ENCODE measurements at regions not wholly inside any gene's neighbourhood (a gene's known extent, or its start where the extent isn't known, plus 50 kb on each side); places are given as distances from the start of the nearest gene placed in this dataset.
"Not testable (repeated sequence)": the region's sequence is repeated elsewhere in the genome, so short reads cannot be mapped to it uniquely, and the experiment has no call there.

DNA sequence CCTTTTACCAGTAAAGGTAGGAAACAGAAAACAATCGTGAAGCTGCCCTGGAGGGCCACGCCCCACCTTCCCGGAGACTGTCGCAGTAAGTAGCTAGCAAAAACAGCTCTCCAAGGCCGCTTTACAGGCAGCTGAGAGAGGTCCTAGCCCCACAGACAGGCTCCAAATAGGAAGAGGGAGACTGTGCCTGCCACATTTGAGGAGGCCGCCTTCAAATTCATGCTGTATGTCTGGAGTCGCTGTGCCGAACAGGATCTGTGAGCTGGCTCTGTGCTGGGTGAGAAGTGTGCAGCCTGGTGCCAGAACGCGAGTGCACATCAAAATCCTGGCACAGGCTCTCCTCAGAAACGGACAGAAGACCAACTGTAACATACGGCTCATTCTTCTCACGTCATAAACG is 582.2 kb downstream of the CETN3 start:
- no peak for DNase-seq

DNA sequence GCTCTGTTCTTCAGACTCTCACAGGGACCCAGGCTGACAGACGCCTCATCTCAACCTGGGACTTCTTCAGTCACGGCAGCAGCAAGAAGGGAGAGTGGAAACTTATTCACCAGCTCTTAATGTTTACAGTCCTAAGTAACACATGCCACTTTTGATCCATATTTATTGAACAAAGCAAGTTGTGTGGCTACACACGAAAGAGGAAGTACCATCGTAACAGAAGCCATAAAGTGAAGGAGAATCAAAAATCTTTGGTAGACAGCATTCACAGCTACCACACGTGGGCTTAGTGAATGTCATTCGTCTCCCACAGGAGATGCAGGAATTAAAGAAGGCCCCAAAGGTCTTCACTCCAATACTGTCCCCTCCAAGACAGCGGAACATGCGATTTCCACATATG is 582.6 kb downstream of the CETN3 start:
- DNase-seq, result no peak

DNA sequence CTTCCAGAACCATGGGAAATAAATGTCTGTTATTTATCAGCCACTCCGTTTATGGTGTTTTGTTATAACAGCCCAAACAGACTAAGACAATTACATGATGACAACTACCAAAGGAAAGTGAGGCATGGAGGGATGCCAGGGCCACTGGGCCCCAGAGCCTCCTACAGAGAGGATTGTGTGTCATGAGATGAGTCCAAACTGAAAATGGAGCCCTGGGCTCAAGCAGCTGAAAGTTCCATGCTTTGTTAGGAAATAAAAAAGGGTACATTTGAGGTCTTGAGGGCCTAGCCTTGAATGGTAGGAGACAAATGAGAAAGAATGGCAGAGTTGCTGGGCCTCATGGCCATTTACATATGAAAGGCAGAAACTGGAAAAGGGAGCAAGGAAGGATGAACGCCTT is 586.5 kb downstream of the CETN3 start:
- no peak for DNase-seq

DNA sequence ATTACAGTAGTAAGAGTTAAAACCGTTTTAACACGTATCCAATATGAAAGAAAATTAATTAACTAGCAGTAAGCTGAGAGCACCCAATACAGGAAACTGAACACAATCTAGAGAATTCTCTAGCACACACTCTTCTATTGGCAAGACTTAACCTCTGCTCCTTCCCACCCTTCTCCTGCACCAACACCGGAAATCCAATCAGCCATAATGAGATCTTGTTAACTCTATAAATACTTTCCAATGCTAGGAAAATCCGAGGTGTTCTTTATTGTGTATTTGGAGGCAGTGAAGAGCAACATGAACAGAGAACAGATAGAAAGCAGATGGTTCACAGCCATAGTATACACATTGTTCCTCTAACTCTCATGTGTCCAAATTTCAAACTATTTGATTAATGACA is 591.7 kb downstream of the CETN3 start:
- no peak for DNase-seq

DNA sequence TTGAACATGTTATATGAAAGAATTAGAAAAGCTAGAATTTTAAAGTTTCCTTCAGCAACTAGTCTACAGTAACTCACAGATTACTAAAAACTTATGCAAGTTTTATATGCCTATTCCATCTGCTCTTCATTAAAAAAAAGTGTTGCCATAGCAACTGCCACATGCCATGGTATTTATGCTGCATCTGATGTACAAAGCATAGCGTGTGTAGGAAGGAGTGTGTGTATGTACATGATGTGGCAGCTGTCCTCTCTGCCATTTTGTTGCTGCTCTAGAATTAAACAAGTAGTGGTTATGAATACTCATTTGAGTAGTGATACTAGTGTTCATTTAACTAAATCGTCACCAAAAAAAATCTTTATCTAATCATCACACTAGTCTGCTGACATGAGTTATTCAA is 593.5 kb downstream of the CETN3 start:
- DNase-seq, result no peak

DNA sequence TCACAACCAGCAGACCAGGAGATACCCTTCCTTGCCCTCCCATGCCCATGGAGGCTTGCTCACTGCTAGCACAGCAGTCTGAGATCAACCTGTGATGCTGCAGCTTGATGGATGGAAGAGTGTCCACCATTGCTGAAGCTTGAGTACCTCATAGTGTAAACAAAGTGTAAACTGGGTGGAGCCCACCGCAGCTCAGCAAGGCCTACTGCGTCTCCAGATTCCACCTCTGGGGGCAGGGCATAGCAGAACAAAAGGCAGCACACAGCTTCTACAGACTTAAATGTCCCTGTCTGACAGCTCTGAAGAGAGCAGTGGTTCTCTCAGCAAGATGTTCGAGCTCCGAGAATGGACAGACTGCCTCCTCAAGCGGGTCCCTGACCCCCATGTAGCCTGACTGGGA is 608.8 kb downstream of the CETN3 start:
- DNase-seq, result not testable (repeated sequence)

DNA sequence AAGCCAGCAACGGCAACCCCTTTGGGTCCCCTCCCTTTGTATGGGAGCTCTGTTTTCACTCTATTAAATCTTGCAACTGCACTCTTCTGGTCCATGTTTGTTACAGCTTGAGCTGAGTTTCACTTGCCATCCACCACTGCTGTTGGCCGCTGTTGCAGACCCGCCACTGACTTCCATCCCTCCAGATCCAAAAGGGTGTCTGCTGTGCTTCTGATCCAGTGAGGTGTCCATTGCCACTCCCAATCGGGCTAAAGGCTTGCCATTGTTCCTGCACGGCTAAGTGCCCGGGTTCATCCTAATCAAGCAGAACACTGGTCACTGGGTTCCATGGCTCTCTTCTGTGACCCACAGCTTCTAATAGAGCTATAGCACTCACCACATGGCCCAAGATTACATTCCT is 615.1 kb downstream of the CETN3 start:
- DNase-seq, result not testable (repeated sequence)

DNA sequence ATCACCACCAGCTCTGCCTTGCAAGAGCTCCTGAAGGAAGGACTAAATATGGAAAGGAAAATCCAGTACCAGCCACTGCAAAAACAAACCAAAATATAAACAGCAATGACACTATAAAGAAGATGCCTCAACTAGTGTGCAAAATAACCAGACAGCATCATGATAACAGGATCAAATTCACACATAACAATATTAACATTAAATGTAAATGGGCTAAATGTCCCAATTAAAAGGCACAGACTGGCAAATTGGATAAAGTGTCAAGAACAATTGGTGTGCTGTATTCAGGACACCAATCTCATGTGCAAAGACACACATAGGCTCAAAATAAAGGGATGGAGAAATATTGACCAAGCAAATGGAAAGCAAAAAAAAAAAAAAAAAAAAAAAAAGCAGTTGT is 629.8 kb downstream of the CETN3 start:
- DNase-seq, result not testable (repeated sequence)

DNA sequence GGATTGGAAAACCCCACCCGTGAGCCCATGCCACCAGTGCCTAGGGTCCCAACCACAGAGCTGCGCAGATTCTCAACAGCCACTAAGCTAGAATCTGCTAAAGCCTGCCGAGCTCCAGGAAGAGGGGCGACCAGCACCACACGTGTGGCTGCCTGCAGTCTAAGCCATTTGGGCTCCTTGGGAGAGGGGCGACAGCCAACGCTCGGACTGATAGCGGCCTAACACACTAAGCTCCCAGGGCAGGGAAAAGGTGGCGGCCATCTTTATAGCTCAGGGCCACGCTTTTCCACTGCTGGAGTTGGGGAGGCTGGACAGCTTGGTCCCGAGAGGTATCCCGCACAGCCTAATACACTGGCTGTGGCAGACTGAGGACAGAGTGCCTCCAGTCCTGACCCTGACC is 631.8 kb downstream of the CETN3 start:
- no peak for DNase-seq

DNA sequence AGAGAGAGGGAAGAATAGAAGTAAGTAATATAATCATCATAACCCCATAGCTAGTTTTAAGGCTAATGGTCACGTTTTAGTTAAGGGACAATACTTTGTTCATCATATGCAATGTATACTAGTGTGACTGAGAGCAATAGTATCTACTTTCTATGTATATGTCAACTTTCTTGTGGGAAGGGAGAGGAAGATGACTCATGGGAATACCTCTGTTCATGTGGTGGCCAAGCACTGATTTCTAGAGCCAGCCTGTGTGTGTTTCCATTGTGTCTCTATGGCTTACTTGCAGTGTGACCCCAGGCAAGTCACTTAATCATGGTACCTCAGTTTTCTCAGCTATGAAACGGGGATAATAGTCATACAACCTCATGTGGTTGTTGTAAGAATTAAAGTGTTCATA is 639.6 kb downstream of the CETN3 start:
- DNase-seq, result peak; percentile 57

DNA sequence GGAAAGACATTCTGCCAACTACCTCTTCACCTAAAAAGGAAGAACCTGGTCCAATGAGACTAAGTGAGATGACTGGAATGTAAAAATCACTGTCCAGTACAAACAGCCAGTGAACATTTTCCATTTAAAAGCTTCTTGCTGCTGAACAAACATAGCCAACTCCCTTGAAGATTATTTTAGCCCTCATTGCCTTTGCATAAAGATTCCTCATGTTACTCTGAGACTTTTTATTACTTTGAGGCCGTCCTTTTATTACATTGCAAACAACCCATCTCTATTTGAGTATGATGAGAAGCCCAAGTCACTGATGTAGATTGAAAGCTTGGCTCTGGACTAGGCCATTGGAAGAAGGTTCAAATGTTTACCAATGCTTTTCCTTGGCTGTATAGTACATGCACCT is 649.8 kb downstream of the CETN3 start:
- DNase-seq, result no peak

DNA sequence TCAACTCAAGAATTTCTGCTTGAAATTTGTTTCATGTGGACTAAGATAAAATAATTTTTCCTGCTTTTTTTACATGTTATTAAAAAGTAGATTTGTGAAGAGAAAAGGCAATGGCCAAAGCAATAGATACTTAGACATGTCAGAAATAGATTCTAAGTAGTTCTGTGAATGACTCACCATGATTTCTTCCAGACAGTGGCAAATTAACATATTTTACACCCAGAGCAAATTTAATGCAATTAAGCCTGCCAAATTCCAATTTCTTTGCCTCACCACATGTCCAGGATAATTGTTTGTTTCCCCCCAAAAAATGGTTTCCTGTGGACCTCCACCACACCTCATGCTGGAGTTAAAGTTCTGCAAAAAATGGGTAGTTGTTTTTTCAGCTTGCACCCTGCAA is 651.4 kb downstream of the CETN3 start:
- DNase-seq, result no peak

DNA sequence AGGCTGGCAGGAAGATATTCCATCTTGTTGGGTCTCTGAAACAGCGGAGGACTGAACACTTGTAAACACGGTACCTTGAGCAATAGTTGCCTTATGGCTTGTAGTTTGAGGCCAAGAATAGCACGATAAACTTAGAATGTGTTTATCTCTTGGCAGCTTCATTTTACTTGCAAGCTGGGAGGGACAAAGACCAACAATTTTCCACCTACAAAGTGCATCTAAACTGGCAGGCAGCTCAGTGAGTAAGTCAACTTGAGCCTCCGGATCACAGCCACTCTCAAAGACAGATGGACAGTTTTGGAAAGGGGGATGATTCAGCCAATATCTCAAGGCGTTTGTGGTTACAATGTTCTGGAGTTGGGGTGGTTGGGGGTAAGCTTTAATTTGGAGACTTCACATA is 652.6 kb downstream of the CETN3 start:
- no peak for DNase-seq

DNA sequence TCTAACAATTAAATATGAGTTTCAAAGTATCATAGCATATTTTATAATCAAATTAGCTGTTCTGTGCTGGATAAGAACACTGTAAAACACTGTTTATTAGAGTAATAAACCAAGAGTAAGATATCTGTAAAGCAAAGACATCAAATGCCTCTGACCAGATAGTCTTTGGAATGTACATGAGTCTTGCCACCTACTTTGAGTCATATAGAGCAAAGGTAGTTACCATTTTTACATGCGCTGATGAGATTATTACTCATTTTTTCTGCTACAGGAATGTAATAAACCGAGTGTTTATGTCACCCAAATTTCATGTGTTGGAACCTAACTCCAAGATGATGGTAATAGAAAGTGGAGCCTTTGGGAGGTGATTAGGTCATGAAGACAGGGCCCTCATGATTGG is 654.5 kb downstream of the CETN3 start:
- no peak for DNase-seq

DNA sequence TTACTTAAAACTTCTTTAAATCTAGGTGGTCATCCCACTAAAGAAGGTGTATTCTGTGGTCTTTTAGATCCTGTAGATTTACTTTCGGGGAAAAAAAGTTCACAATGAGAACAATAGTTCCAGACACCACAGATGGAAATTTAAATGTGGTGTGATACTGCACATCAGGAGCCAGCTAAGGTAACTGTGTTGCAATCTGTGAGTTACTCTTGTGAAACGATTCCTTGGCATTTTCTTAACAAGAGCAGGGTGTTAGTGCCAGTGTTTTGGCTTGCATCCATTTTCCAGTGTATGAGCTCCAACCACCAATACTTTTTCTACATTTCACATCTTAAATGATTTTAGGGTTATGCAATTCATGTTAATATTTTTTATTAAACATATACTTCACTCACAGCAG is 674.5 kb downstream of the CETN3 start:
- DNase-seq, result no peak

DNA sequence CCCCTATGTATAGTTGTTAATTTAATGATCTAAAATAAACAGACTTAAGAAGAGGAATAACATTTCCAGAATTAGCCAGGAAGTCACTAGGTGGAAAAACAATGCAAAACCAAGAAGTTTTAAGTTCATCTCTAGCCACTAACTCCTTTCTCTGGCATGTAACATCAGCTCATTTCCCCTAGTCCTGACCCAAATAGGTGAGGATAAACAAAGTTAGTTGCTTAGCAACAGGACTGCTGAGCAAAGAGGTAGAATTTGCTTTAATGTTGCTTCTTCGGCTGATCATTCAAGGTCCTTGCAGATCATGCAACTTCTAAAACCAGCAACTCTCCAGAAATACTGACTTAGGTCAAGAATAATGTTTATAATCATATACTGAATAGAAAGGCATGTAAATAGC is 675.8 kb downstream of the CETN3 start:
- no peak for DNase-seq

DNA sequence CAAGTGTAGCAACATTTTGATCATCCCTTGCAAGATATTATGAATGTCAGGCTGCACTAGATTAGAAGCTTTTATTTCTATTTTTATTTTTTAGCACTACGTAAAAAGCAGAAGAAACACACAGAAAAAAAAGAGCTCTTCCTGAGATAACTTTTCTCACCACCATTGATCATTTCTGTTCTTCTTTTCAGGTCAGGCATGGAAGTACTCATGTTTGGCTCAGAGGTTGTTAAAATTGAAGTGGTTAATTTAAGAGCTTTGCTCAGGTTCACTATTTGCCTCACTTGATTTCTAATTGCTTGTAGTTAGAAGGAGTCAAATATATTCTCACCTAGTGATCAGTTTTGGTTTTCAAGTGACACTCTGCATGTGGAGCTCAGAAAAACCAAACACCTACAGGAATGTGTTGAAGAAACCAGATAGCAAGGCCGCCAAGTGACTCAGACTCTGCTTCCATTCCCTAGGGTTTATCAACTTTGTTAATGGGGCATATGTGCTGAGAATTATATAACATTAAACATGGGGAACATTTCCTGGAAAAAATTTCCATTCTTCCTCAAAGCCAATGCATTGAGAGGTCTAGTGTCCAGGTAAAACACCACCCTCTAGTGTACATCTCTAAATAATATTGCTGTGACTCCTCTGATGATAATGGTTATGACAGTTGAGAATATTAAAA is 679.8 kb downstream of the CETN3 start:
- no peak for DNase-seq

DNA sequence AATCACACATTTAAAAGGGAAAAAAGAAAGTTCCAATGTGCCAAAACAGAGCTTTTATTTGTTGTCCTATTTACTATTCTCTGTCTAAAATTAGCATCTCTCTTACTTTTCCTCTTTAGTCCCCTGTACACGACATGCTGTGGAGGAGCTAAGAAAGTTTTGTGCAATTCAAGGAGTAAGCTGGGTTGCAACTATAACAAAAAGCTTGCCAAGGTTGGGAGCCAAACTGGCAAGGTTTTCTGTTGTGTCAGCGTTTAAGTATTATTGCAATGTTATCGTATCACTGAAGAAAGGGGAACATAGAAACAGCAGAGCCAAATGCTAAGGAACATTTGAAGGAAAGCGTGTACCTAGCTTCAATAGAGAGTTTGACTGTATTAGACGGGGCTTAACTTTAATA is 680.8 kb downstream of the CETN3 start:
- no peak for DNase-seq

DNA sequence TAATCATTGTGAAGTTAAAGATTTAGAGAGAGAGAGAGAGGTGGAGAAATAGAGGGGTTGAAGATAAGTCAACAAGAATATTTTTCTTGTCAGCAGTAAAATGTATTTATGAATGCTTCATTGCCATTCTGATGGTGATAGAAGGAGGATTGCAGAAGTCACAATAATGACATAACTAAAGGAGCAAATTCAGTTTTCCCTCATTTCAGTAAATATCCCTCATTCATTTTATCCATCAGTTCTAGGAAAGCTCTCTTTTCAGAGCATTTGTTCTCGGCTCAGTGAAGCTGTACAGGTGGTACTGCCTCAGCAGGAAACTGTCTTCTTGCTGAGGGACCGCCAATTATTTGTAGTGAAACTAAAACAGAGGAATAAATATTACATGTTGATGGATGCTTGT is 681.4 kb downstream of the CETN3 start:
- no peak for DNase-seq

DNA sequence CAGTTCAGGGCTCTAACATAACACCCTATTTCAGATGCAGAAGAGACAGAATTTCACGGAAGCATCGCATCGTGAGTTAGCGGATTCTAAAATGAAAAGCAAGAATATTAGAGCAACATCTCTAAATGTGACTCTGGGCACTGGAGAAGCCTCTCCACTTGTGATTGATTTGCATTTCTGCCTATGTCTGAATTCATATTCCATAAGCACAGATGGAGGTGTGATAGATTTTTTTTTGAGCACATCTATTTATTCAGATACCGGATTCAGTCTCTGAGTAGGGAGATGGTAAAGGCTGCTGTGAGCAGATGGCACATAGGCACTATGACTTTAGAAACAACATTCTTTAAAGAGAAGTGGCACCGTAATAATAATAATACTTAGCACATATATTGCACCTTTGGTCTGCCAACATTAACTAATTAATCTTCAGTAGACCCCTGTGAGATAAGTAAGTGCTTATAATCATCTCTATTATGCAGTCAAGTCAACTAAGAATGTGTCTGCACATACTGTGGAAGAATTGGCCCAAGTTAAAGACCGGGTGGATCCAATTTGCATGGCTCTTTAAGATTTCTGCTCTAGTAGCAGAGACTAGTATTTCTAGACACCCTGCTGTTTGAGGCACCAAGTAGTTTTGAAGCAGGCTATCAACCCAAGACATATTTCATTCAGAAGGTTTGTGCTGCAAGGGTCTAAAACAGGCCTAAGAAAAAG is 685.0 kb downstream of the CETN3 start:
- no peak for DNase-seq

DNA sequence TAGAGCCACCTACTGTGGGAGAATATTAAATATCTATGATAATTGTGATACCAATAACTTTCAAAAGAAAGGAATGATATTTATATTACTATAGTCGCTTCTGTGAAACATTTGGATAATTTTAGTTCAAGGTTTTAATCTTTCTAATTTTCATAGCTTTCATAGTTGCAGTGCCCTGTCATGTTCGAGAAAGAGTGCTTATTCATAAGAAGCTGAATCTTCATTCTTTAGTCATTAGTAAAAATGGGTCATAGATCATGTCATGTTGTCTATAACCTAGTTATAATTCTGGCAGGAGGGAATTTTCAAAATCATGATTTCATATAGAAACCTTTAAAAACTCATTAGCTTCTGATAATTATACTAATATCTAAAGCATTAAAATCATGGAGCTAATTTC is 685.6 kb downstream of the CETN3 start:
- no peak for DNase-seq

DNA sequence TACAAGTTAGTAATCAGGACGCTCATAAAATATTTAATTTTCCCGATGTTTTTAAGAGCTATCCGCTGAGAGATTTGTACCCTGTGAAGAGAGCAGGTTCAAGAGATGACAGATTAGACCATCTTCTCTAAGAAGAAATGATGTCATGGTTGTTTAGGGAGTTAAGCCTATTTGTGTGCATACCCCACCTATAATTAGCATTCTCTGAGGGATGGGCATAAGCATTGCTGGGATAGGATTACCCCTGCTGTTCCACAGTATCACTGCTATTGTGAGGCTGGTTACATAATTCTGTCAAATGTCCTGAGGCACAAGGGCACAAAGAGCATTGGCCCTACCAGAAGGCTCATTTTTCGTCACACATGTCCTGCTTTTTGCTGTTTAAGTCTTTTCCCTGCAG is 687.0 kb downstream of the CETN3 start:
- DNase-seq, result no peak

DNA sequence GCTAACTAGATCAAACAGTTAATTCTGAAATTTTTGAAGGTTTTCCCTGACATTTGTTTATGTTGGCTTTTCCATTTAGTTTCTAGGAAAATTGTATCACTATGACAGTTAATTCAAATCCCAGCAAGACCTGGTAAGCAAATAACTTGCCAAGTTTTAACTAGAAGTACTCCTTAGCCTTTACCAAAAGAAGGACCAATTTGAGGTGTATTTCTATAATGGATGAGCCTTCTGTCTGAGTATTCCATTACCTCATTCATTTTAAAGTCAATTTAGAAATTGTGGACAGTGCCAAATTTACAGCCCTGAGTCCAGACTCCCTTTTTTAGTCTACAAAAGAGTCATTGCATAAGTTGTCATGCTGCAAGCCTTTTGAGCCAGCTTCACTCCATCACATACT is 687.6 kb downstream of the CETN3 start:
- DNase-seq, result no peak

DNA sequence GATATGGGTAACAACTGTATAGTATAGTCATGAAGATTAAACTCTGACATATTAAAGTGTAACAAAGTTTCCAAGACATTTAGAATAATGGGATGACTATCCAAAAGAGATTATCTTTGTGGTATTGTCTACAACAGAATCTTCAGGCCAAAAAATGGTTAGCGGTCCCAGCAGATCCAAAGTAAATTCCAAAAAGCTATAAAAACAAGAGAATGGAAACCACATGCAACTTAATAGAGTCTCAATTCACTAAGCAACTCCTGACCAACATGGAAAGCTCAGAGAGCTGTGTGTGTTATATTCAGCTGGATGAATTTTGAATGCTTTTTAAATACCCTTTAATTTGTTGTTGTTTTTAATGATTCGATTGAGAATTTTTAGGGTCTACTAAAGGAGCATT is 688.2 kb downstream of the CETN3 start:
- DNase-seq, result no peak

DNA sequence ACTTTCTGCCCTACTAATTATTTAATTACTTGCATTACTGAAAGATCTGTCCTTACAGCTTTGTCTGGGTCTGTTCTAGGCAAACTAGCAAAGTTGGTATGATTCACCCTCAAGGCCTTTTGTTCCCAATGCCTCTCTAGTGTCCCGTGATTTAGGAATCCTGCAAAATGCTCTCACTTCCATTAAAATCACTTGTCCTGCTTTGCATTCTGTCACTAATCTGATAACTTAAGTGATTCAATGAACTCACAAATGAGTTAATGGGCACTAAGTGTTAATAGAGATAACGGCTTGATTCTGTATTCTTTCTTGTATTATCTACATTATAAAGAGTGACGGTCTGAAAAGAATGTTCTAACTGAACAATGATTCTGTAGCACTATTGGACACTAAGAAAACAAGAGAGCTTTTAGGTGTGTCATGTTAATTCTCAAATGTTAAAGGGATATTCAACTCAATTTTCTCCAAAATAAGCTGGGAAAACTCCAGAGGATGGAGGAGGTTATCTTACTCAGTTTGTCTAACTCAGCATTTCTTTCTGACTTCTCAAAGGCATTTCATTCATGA is 697.3 kb downstream of the CETN3 start:
- DNase-seq, result no peak

All from islet precursor cell (in vitro differentiated cells).